Left ventricle myocardium inferior (tissue), 1 donor: ENCODE measurements at regions not wholly inside any gene's neighbourhood (a gene's known extent, or its start where the extent isn't known, plus 50 kb on each side); places are given as distances from the start of the nearest gene placed in this dataset.

Experiments used
- DNase-seq: peaks from one replicate; pipeline ENCODE4 v3.0.0-alpha.2; 2020
- H3K27ac ChIP-seq: fragments of 200-600 bp; replicated peaks from 2 replicates; pipeline ENCODE4 v1.8.0; 2021
- H3K27me3 ChIP-seq: fragments of 200-600 bp; 2 replicates; pipeline ENCODE4 v1.8.0; 2021; ENCODE audit warnings: low read depth
- H3K36me3 ChIP-seq: fragments of 200-600 bp; 2 replicates; pipeline ENCODE4 v1.8.0; 2021
- H3K4me1 ChIP-seq: fragments of 200-600 bp; 2 replicates; pipeline ENCODE4 v1.8.0; 2021
- H3K4me3 ChIP-seq: fragments of 200-600 bp; 2 replicates; pipeline ENCODE4 v1.8.0; 2021; ENCODE audit warnings: mild to moderate bottlenecking, moderate library complexity
- H3K9me3 ChIP-seq: fragments of 200-600 bp; replicated peaks from 2 replicates; pipeline ENCODE4 v1.8.0; 2021
- intact Hi-C: fragments of 100-400 bp; cut with micrococcal nuclease; formaldehyde crosslinking; loops from one replicate; pipeline ENCODE4 v1.11.0; 2022
- TF ChIP-seq, protein P1 (sequence below): fragments of 200-600 bp; IDR thresholded peaks from 2 replicates; pipeline ENCODE4 v1.8.0; 2021; ENCODE audit warnings: antibody characterized with exemption, mild to moderate bottlenecking, borderline replicate concordance
- donor health status: DM: no; HTN: yes; CAD: no; lungs with severe emphysema.

DNA sequence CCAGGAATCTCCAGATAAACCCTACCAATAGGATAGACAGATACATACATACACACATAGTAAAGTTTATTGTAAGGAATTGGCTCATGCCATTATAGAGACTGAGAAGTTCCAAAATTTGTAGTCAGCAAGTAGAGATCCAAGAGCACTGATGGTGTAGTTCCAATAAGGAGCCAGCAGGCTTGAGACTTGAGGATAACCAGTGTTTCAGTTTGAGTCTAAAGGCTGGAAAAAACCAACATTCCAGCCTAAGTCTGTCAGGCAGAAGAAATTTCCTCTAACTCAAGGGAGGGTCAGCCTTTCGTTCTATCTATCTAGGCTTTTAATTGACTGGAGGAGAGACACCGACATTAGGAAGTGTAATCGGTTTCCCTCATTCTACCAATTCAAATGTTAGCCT, 110.2 kb upstream of the TSHZ3 start:
- Histone ChIP-seq H3K27ac (no peak overlapping the region), H3K4me3 (no peak overlapping the region), H3K9me3 (no peaks in the 10 kb centered on the region), H3K36me3 (no peaks in the 10 kb centered on the region), H3K27me3 (peaks cover 24% of the 10 kb centered on the region), H3K4me1 (no peaks in the 10 kb centered on the region)
- TF ChIP-seq, protein P1, sequence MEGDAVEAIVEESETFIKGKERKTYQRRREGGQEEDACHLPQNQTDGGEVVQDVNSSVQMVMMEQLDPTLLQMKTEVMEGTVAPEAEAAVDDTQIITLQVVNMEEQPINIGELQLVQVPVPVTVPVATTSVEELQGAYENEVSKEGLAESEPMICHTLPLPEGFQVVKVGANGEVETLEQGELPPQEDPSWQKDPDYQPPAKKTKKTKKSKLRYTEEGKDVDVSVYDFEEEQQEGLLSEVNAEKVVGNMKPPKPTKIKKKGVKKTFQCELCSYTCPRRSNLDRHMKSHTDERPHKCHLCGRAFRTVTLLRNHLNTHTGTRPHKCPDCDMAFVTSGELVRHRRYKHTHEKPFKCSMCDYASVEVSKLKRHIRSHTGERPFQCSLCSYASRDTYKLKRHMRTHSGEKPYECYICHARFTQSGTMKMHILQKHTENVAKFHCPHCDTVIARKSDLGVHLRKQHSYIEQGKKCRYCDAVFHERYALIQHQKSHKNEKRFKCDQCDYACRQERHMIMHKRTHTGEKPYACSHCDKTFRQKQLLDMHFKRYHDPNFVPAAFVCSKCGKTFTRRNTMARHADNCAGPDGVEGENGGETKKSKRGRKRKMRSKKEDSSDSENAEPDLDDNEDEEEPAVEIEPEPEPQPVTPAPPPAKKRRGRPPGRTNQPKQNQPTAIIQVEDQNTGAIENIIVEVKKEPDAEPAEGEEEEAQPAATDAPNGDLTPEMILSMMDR: no peak
- no peak for DNase-seq
- intact Hi-C loops: no loop called here

DNA sequence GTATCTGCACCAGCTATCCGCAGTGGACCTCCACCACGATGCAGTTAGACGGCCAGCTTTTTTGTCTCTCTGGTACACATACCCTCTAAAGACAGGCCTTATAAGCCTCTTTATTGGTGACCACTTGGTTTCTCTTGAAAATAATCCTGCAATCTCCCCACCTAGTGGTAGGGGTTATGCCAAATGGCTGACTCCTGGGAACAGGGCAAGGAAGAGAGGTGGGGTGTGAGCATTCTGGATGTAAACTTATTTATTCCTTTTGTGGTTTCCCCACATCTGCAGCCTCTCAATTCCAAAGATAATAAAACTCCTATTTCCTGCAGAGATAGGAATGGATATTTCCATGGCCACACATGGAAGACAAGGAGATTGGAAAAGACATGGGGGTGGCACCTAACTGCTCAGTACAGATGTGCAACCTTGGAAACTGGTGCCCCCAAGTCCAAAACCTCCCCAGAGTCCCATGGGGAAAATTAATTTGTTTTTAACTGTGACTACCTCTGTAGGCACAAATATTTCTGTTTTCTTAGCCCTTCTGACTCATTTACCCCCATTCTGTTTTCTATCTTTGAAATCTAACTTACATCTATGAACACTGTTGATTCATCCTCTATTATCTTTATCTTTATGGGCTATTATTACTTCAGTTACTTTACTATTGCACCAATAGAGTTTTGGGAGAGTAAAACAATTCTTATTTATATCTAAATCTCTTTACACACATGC, 112.7 kb upstream of the TSHZ3 start:
- Histone ChIP-seq H3K27me3 (peaks cover 28% of the 10 kb centered on the region), H3K36me3 (no peaks in the 10 kb centered on the region), H3K27ac (no peak overlapping the region), H3K4me1 (no peaks in the 10 kb centered on the region), H3K4me3 (no peak overlapping the region), H3K9me3 (no peaks in the 10 kb centered on the region)
- intact Hi-C loops: no loop called here
- DNase-seq: no peak
- TF ChIP-seq, protein P1: no peak

DNA sequence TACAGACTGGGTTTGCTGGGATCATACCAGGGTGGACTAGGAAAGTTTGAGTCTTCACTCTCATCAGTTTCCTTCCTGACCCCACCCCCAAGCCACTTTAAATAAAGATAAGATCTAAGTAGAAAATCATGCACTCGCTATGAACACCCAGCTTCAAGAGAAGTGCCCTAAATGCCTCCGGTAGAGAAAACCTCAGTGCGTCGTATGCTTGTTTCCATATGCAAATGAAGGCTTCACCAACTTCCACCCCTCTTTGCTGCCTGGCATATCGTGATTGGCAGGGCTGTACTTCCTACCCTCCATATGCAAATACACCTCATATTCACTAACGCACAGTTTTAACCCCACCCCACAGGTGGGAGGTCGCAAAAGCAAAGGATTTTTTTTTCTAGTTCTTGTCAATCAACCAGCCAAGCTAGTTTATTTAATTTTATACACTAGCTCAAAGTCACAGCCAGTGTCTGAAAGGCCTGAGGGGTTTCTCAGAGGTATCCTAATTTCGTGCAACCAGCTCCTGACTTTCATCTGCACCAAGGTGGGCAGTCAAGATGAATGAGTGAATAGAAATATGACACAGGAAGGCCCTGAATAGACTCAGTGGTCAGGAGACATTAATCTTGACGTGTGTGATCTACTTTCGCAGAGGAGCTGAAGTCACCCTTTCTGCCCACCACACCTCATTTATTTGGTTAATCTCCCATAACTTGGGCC, 121.1 kb upstream of the TSHZ3 start:
- Histone ChIP-seq H3K27ac (no peak overlapping the region), H3K27me3 (peaks cover 6% of the 10 kb centered on the region), H3K36me3 (no peaks in the 10 kb centered on the region), H3K4me1 (no peaks in the 10 kb centered on the region), H3K4me3 (no peak overlapping the region), H3K9me3 (no peaks in the 10 kb centered on the region)
- no peak for DNase-seq
- TF ChIP-seq, protein P1: no peak
- intact Hi-C loops: no loop called here

DNA sequence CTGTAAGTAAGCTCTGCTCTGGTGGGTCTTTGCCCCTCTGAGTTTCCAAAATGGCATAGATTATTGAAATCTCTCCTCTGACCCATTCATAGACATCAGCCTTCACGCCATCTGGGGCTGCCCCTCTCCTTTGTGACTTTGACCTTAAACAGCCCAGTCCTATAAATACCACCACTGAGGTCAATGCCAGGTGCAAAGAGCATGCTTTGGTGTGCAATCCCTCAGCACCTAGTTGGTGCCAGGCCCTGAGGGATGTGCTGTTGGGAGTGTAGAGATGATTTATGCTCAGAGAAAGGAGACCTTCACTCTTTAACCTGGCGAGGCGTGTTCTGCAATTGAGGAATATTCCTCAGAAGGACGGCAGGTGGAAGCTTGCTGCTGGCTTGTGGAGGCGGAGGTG, 121.7 kb upstream of the TSHZ3 start:
- no peaks in the 10 kb centered on the region for H3K9me3 ChIP-seq
- no peak overlapping the region for H3K27ac ChIP-seq

DNA sequence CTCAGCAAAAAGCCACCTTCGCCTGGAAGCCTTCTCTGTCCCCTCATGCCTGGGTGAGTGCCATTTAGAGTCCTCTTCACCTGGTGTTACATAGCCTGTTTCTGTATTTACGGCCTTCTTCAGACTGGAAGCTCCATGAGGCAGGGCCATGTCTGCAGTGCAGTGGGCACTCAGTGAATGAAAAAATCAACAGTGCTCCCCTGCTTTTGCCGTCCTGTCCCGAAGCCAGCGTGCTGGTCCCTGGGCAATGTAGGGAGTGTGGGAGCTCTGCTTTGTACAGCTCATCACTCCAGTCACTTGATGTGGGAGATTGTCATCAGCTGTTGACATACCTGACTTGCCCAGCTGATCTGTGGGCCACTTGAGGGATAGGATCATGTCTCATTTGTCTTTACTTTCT, 129.0 kb upstream of the TSHZ3 start:
- Histone ChIP-seq H3K4me1 (no peaks in the 10 kb centered on the region), H3K4me3 (no peak overlapping the region), H3K9me3 (peaks cover 3% of the 10 kb centered on the region), H3K27me3 (peaks cover 9% of the 10 kb centered on the region), H3K27ac (no peak overlapping the region), H3K36me3 (no peaks in the 10 kb centered on the region)
- intact Hi-C loops: no loop called here
- TF ChIP-seq, protein P1: no peak
- DNase-seq: no peak

More for the DNA sequence above, 121.7 kb upstream of the TSHZ3 start:
- intact Hi-C loops: no loop called here
- Histone ChIP-seq H3K36me3 (no peaks in the 10 kb centered on the region), H3K27me3 (peaks cover 5% of the 10 kb centered on the region), H3K4me1 (no peaks in the 10 kb centered on the region), H3K4me3 (no peak overlapping the region)
- no peak for DNase-seq
- TF ChIP-seq, protein P1: no peak
